Thyroid gland (tissue), 4 donors: ENCODE measurements at regions not wholly inside any gene's neighbourhood (a gene's known extent, or its start where the extent isn't known, plus 50 kb on each side); places are given as distances from the start of the nearest gene placed in this dataset.

Experiments
- CTCF ChIP-seq, 6 experiments: fragments of 200-600 bp in 3 of 6; fragments of 450-650 bp in 3 of 6; sonication (generic) in 3 of 6; IDR thresholded peaks; one replicate each; pipeline ENCODE4 v1.5.1; 2016 to 2019; ENCODE audit warnings: antibody characterized with exemption in 6 of 6, mild to moderate bottlenecking in 2 of 6, inconsistent platforms in 1 of 6, moderate library complexity in 1 of 6
- POLR2A ChIP-seq, 2 donors: fragments of 450-650 bp; IDR thresholded peaks; one replicate each; pipeline ENCODE4 v1.6.1; 2017; ENCODE audit warnings: antibody characterized with exemption in 2 of 2, mild to moderate bottlenecking in 2 of 2, moderate library complexity in 1 of 2

GRCh38 chr6:113067612-113068275, 720.6 kb downstream of the RFPL4B start:
- TF ChIP-seq POLR2A (IDR thresholded peaks at IDR 0.05) (no peak), CTCF (IDR thresholded peaks at IDR 0.05) (no peak)
